ENCODE measurements at regions not wholly inside any gene's neighbourhood (a gene's known extent, or its start where the extent isn't known, plus 50 kb on each side); places are given as distances from the start of the nearest gene placed in this dataset.

- no peak overlapping the region for H3K4me3 Mint-ChIP-seq
- TF ChIP-seq, protein P1, sequence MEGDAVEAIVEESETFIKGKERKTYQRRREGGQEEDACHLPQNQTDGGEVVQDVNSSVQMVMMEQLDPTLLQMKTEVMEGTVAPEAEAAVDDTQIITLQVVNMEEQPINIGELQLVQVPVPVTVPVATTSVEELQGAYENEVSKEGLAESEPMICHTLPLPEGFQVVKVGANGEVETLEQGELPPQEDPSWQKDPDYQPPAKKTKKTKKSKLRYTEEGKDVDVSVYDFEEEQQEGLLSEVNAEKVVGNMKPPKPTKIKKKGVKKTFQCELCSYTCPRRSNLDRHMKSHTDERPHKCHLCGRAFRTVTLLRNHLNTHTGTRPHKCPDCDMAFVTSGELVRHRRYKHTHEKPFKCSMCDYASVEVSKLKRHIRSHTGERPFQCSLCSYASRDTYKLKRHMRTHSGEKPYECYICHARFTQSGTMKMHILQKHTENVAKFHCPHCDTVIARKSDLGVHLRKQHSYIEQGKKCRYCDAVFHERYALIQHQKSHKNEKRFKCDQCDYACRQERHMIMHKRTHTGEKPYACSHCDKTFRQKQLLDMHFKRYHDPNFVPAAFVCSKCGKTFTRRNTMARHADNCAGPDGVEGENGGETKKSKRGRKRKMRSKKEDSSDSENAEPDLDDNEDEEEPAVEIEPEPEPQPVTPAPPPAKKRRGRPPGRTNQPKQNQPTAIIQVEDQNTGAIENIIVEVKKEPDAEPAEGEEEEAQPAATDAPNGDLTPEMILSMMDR (conservative IDR thresholded peaks at IDR 0.05): no peak
- no peak for DNase-seq (ENCODE audit: low read depth, low spot score)
- H3K27ac Mint-ChIP-seq (ENCODE audit: unreplicated experiment): no peak overlapping the region
- H3K36me3 Mint-ChIP-seq (ENCODE audit: low read depth): no peaks in the 10 kb centered on the region
- peaks cover 45% of the 10 kb centered on the region for H3K27me3 Mint-ChIP-seq (ENCODE audit: low read depth)
- no peaks in the 10 kb centered on the region for H3K4me1 Mint-ChIP-seq
- no peaks in the 10 kb centered on the region for H3K9me3 Mint-ChIP-seq
Measured at GRCh38 chr19:29475469-29475868, 50.3 kb upstream of the VSTM2B start.
